Pancreas (tissue), 10 donors: ENCODE measurements at regions not wholly inside any gene's neighbourhood (a gene's known extent, or its start where the extent isn't known, plus 50 kb on each side); places are given as distances from the start of the nearest gene placed in this dataset.

Experiments used
- ATAC-seq, 4 donors: fragments of 200-7000 bp; cut with Tn5 transposase; one replicate each; pipeline versions ENCODE4 v1.8.0 to v1.9.1; 2020; ENCODE audit warnings: mild to moderate bottlenecking in 4 of 4, moderate library complexity in 4 of 4
- DNase-seq, 6 donors: peaks; one replicate each; pipeline ENCODE4 v3.0.0-alpha.2; 2020
- FAIRE-seq: peaks from 2 replicates; lab custom pipeline; 2012; peaks lifted over from hg19 to GRCh38; lab: Jason Lieb, UNC
- H3K27ac ChIP-seq, 4 donors: fragments of 200-600 bp; sonication (generic); 1 replicate in 3 of 4; 2 replicates in 1 of 4; pipeline versions ENCODE4 v1.5.0 to v1.8.0; 2020
- H3K27me3 ChIP-seq, 4 donors: fragments of 200-600 bp; one replicate each; pipeline ENCODE4 v1.8.0; 2021
- H3K36me3 ChIP-seq, 3 donors: fragments of 200-600 bp; sonication (generic) in 1 of 3; one replicate each; pipeline versions ENCODE4 v1.5.0 to v1.8.0; 2020 to 2021
- H3K4me1 ChIP-seq, 3 donors: fragments of 200-600 bp; one replicate each; pipeline ENCODE4 v1.8.0; 2021
- H3K4me3 ChIP-seq, 4 donors: fragments of 200-600 bp; sonication (generic) in 2 of 4; one replicate each; pipeline versions ENCODE4 v1.5.0 to v1.8.0; 2020 to 2021
- H3K9me3 ChIP-seq, 4 donors: fragments of 200-600 bp; one replicate each; pipeline ENCODE4 v1.8.0; 2021
- WGBS, 2 donors: extraction: QIAGEN DNeasy Blood & Tissue Kit; methylation state at CpG; one replicate each; pipeline ENCODE4 v1.1.7; 2013; 5-methylcytosine and 5-hydroxymethylcytosine counted together
- intact Hi-C, 3 donors: fragments of 100-400 bp; cut with DNase I; formaldehyde crosslinking; loops; one replicate each; pipeline versions ENCODE4 v1.11.1 to v1.14.2; 2022
- TF ChIP-seq, protein P1 (sequence below), 4 donors: fragments of 200-600 bp; sonication (generic) in 3 of 4; IDR thresholded peaks; one replicate each; pipeline versions ENCODE4 v1.5.0 to v1.8.0; 2021; ENCODE audit warnings: antibody characterized with exemption in 4 of 4
- donor health status: healthy with polysubstance abuse.
- donor health status: DM: no; HTN: no; CAD: no; lungs with moderate emphysema.
- donor health status: DM: no; HTN: no; CAD: no.
- donor health status: control.
- donor health status: control.
- donor health status: Bipolar disorder and iron deficiency.
- donor health status: DM: yes; HTN: yes; CAD: no.
- donor health status: DM: no; HTN: no; CAD: no.
- donor health status: DM: no; HTN: no; CAD: no.
- donor health status: DM: yes; HTN: yes; CAD: no.

DNA sequence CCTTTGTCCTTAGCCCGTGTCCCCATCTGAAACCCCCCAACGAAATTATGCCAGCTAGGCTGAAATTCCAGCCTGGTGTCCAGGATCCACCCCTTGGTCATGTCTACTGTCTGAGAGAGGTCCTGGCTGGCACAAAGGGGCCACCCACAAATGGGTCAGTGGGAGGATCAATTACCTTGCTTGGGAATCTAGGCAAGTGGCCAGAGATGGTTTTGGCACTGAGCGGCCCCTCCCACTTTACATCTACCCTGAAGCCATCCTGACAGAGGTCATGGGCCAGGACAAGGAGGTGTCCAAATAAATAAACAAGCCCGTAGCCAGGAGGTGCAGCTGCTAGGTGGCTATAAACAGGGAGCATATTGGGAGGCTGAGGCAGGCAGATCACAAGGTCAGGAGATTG is 311.5 kb downstream of the MN1 start:
- intact Hi-C loops = no loop called here
- TF ChIP-seq, protein P1, sequence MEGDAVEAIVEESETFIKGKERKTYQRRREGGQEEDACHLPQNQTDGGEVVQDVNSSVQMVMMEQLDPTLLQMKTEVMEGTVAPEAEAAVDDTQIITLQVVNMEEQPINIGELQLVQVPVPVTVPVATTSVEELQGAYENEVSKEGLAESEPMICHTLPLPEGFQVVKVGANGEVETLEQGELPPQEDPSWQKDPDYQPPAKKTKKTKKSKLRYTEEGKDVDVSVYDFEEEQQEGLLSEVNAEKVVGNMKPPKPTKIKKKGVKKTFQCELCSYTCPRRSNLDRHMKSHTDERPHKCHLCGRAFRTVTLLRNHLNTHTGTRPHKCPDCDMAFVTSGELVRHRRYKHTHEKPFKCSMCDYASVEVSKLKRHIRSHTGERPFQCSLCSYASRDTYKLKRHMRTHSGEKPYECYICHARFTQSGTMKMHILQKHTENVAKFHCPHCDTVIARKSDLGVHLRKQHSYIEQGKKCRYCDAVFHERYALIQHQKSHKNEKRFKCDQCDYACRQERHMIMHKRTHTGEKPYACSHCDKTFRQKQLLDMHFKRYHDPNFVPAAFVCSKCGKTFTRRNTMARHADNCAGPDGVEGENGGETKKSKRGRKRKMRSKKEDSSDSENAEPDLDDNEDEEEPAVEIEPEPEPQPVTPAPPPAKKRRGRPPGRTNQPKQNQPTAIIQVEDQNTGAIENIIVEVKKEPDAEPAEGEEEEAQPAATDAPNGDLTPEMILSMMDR (IDR thresholded peaks at IDR 0.05) = no peak
- H3K27ac ChIP-seq = peak overlapping the region in 1 of 4 donors; percentile 86

DNA sequence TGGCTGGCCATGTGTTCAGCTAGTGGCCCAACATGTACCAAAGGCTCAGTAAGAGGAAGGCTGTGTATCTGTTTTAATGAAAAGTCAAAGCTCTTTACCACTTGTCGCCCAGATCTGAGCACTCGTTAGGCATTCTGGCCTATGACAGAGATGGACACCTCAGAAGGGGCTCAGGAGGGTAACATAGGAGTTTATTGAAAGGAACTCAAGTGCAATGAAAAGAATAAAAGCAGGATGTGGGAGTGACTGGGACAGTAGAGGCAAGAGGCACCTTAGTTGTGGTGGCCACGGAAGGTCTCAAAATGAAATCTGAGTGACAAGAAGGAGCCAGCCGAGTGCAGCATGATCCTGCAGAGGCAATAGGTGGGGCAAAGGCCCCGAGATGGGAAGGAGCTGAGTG is 309.7 kb downstream of the MN1 start:
- H3K4me3 ChIP-seq = no peak overlapping the region
- H3K27ac ChIP-seq = no peak overlapping the region
- intact Hi-C loops = no loop called here
- no peak for ATAC-seq
- TF ChIP-seq, protein P1 (IDR thresholded peaks at IDR 0.05) = no peak
- H3K4me1 ChIP-seq = peaks cover 12 to 17% (median 14%) of the 10 kb centered on the region in 3 donors
- no peaks in the 10 kb centered on the region for H3K36me3 ChIP-seq
- no peak for FAIRE-seq
- WGBS, 2 donors = 95 to 97% methylated on average over 5 of the region's 5 CpGs
- DNase-seq = no peak
- no peaks in the 10 kb centered on the region for H3K27me3 ChIP-seq
- H3K9me3 ChIP-seq = no peaks in the 10 kb centered on the region

More for the DNA sequence above, 311.5 kb downstream of the MN1 start:
- H3K27me3 ChIP-seq = no peaks in the 10 kb centered on the region
- no peak for FAIRE-seq
- peaks cover 12 to 17% (median 14%) of the 10 kb centered on the region in 3 donors for H3K4me1 ChIP-seq
- H3K4me3 ChIP-seq = no peak overlapping the region
- H3K9me3 ChIP-seq = no peaks in the 10 kb centered on the region
- no peak for ATAC-seq
- WGBS, 2 donors = 88 to 93% methylated on average over 4 of the region's 4 CpGs
- DNase-seq = peak in 1 of 6 donors; percentile 30
- H3K36me3 ChIP-seq = no peaks in the 10 kb centered on the region

DNA sequence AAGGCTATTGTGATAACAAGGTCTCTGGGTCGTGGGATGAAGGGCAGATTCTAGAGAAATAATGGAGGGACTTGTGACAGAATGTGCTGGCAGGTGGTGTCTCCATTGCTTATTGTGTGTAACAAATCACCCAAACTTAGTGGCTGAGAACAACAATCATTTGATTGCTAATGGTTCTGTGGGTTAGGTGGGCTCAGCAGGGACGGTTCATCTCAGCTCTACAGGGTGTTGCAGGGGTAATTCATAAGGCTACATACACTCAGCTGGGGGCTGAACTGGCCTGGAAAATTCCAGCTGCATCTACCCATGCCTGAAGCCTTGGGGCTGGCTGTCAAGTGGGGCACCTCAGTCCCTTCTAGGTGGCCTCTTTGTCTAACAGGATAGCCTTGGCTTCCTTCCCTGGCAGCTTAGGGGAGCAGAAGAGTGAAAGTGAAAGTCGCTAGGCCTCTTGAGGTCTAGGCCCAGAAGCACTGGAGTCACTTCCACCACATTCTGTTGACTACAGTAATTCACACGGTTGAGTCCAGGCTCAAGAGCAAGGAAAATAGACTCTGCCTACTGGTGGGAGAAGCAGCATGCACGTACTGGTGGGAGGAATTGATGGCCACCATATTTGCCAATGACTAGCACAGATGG is 308.9 kb downstream of the MN1 start:
- no peak overlapping the region for H3K27ac ChIP-seq
- 83 to 87% methylated on average over 5 of the region's 5 CpGs for WGBS, 2 donors
- intact Hi-C loops = no loop called here
- peaks cover 12 to 17% (median 14%) of the 10 kb centered on the region in 3 donors for H3K4me1 ChIP-seq
- no peaks in the 10 kb centered on the region for H3K9me3 ChIP-seq
- ATAC-seq (no peak), DNase-seq (no peak), FAIRE-seq (no peak)
- no peaks in the 10 kb centered on the region for H3K27me3 ChIP-seq
- no peak overlapping the region for H3K4me3 ChIP-seq
- TF ChIP-seq, protein P1 (IDR thresholded peaks at IDR 0.05) = no peak
- H3K36me3 ChIP-seq = no peaks in the 10 kb centered on the region

DNA sequence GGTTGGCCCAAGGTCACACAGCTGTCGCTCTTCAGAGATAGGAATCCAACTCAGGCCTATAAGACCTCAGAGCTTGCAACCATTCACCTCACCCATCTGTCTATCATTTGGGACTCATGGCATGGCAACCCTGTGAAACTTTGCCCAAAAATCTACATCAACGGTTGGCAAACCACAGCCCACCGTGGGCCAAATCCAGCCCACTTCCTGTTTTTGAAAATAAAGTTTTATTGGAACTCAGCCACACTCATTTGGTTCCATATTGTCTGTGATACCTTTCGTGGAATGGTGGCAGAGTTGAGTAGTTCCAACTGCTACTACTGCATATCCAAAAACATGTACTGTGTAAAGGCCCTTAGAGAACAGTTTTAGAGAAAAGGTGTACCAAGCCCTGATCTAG is 307.8 kb downstream of the MN1 start:
- 89% methylated on average over 4 of the region's 4 CpGs for WGBS, 2 donors
- no peaks in the 10 kb centered on the region for H3K36me3 ChIP-seq
- TF ChIP-seq, protein P1 (IDR thresholded peaks at IDR 0.05) = no peak
- ATAC-seq = no peak
- FAIRE-seq = no peak
- no peaks in the 10 kb centered on the region for H3K27me3 ChIP-seq
- DNase-seq = no peak
- H3K27ac ChIP-seq = no peak overlapping the region
- peaks cover 3 to 9% (median 7%) of the 10 kb centered on the region in 3 donors for H3K4me1 ChIP-seq
- no peaks in the 10 kb centered on the region for H3K9me3 ChIP-seq
- H3K4me3 ChIP-seq = no peak overlapping the region
- intact Hi-C loops = no loop called here

DNA sequence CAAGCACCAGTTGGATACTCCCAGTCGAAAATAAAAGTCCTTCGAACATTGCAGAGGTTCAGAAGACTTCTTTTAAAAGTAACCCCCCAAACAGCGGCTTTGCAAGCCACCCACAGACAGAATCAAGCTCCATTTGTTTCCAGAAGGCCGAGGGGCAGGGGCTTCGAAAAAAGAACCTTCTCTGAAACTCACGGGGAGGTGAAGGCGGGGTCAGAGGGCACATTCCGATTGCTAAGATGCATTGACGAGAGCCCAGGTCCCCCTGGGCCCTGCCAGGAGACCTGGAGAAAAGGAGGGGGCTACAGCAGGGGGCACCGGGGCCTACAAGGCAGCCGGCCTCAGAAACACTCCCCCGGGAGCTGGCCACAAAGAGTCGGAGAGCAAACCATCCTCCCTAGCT is 306.8 kb downstream of the MN1 start:
- H3K4me3 ChIP-seq = no peak overlapping the region
- no peaks in the 10 kb centered on the region for H3K9me3 ChIP-seq
- ATAC-seq (no peak), DNase-seq (no peak), FAIRE-seq (no peak)
- 84 to 91% methylated on average over 13 of the region's 13 CpGs for WGBS, 2 donors
- TF ChIP-seq, protein P1 (IDR thresholded peaks at IDR 0.05) = no peak
- H3K4me1 ChIP-seq = peaks cover 0 to 3% (median 1%) of the 10 kb centered on the region in 3 donors
- H3K27ac ChIP-seq = no peak overlapping the region
- no peaks in the 10 kb centered on the region for H3K27me3 ChIP-seq
- no peaks in the 10 kb centered on the region for H3K36me3 ChIP-seq
- intact Hi-C loops = no loop called here
